Esophagus muscularis mucosa (tissue), 4 donors: ENCODE measurements at regions not wholly inside any gene's neighbourhood (a gene's known extent, or its start where the extent isn't known, plus 50 kb on each side); places are given as distances from the start of the nearest gene placed in this dataset.

Source experiments
- EP300 ChIP-seq: sonication (generic); formaldehyde crosslinking; IDR thresholded peaks from one replicate; pipeline ENCODE4 v1.6.1; 2017; ENCODE audit warnings: antibody characterized with exemption
- POLR2A ChIP-seq: fragments of 450-650 bp; IDR thresholded peaks from one replicate; pipeline ENCODE4 v1.6.1; 2017; ENCODE audit warnings: antibody characterized with exemption, moderate library complexity, mild to moderate bottlenecking, low read depth
- POLR2AphosphoS5 ChIP-seq, 2 donors: sonication (generic); formaldehyde crosslinking; IDR thresholded peaks; one replicate each; pipeline ENCODE4 v1.6.1; 2017; ENCODE audit warnings: antibody characterized with exemption in 2 of 2
- TF ChIP-seq, protein P1 (sequence below), 3 experiments: fragments of 200-600 bp in 2 of 3; fragments of 450-650 bp in 1 of 3; sonication (generic) in 2 of 3; IDR thresholded peaks; one replicate each; pipeline ENCODE4 v1.5.1; 2017 to 2019; ENCODE audit warnings: antibody characterized with exemption in 3 of 3, mild to moderate bottlenecking in 2 of 3, moderate library complexity in 1 of 3

DNA sequence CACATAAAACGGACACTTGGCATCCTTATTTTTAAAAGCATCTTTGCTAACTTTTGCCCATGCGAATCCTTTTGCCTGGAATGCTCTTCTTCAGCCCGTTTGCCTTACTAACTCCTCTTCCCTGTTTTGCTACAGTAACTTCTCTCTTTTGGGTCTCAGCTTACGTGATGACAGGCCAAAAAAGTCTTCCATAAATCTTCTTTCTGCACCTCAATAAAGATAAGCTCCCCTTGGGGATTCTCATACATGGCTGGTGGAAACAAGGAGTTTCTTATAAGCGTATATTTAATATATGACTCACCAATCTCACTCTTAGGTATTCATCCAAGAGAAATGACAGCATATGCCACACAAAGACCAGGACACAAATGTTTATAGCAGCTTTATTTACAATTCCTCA, 192.7 kb downstream of the RCHY1 start:
- TF ChIP-seq, protein P1, sequence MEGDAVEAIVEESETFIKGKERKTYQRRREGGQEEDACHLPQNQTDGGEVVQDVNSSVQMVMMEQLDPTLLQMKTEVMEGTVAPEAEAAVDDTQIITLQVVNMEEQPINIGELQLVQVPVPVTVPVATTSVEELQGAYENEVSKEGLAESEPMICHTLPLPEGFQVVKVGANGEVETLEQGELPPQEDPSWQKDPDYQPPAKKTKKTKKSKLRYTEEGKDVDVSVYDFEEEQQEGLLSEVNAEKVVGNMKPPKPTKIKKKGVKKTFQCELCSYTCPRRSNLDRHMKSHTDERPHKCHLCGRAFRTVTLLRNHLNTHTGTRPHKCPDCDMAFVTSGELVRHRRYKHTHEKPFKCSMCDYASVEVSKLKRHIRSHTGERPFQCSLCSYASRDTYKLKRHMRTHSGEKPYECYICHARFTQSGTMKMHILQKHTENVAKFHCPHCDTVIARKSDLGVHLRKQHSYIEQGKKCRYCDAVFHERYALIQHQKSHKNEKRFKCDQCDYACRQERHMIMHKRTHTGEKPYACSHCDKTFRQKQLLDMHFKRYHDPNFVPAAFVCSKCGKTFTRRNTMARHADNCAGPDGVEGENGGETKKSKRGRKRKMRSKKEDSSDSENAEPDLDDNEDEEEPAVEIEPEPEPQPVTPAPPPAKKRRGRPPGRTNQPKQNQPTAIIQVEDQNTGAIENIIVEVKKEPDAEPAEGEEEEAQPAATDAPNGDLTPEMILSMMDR (IDR thresholded peaks at IDR 0.05) = no peak
- TF ChIP-seq POLR2AphosphoS5 (IDR thresholded peaks at IDR 0.05) (no peak), EP300 (no peak), POLR2A (no peak)
